SH-SY5Y (cell line): ENCODE measurements at regions not wholly inside any gene's neighbourhood (a gene's known extent, or its start where the extent isn't known, plus 50 kb on each side); places are given as distances from the start of the nearest gene placed in this dataset.

ENCODE experiments used
- GATA2 ChIP-seq: IDR thresholded peaks from 2 replicates; pipeline ENCODE4 v1.6.1; 2011; ENCODE audit warnings: mild to moderate bottlenecking, low read depth, low read length
- GATA3 ChIP-seq: IDR thresholded peaks from 2 replicates; pipeline ENCODE4 v1.6.1; 2011; ENCODE audit warnings: low read depth, mild to moderate bottlenecking, low read length, moderate library complexity

DNA sequence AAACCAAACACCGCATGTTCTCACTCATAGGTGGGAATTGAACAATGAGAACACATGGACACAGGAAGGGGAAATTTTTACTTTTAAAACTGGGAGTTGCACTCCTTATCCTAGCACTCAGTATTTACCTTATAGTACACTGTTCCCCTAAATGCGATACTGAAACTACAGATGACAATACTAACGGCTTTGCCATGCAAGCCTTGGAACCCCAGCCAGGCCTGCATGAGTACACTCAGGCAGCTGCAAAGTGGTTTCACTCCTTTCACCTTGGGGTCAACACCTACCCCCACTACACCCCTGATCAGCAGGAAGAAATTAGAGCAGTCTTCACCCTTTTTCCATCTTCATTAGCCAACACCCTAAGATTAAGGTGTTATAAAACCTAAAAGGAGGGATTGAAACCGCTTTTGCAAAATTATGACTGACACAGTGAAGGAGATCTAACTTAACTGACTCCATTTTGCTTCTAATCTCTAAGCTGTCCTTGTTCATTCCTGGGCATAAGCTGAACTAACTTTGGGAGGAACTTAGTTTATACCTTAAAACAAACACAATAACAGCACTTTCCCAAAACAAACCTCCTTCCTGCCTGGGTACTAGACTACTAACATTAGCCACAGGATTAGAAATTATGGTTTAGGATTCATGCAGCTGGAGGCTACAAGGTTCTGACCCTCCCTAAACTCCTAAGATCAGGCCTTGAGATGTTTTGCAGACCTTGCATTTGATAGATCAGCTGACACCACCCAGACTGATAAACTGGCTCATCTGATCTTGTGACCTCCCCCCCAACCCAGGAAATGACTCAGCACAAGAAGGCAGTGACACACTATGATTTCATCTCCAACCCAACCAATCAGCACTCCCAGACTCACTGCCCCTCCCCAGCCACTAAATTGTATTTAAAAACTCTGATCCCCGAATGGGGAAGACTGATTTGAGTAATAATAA, 452.1 kb upstream of the PPP2R3A start:
- TF ChIP-seq GATA2 (no peak), GATA3 (no peak)
